Adrenal gland (tissue), 9 donors: ENCODE measurements at regions not wholly inside any gene's neighbourhood (a gene's known extent, or its start where the extent isn't known, plus 50 kb on each side); places are given as distances from the start of the nearest gene placed in this dataset.

ENCODE experiments used
- DNase-seq, 7 donors: peaks; one replicate each; pipeline ENCODE4 v3.0.0-alpha.2; 2019 to 2020
- H3K27ac ChIP-seq, 5 donors: fragments of 200-600 bp; sonication (generic) in 4 of 5; 1 replicate in 3 of 5; 2 replicates in 2 of 5; pipeline versions ENCODE4 v1.5.1 to v1.8.0; 2016 to 2020; ENCODE audit warnings: mild to moderate bottlenecking in 1 of 5
- H3K27me3 ChIP-seq: fragments of 200-600 bp; 2 replicates; pipeline ENCODE4 v1.8.0; 2021
- H3K36me3 ChIP-seq, 2 donors: fragments of 200-600 bp; replicated peaks in 1 of 2; 1 replicate in 1 of 2; 2 replicates in 1 of 2; pipeline versions ENCODE4 v1.5.1 to v1.8.0; 2018 to 2022
- H3K4me1 ChIP-seq, 2 donors: fragments of 200-600 bp; replicated peaks in 1 of 2; 1 replicate in 1 of 2; 2 replicates in 1 of 2; pipeline versions ENCODE4 v1.5.1 to v1.8.0; 2018 to 2021
- H3K4me3 ChIP-seq, 4 donors: fragments of 200-600 bp; sonication (generic) in 3 of 4; one replicate each; pipeline ENCODE4 v1.5.1; 2016 to 2018
- H3K9me3 ChIP-seq, 3 donors: fragments of 200-600 bp; sonication (generic) in 1 of 3; replicated peaks in 1 of 3; 1 replicate in 2 of 3; 2 replicates in 1 of 3; pipeline versions ENCODE4 v1.5.1 to v1.8.0; 2016 to 2021
- POLR2A ChIP-seq, 2 donors: fragments of 450-650 bp; IDR thresholded peaks; one replicate each; pipeline ENCODE4 v1.6.1; 2017; ENCODE audit warnings: antibody characterized with exemption in 2 of 2, mild to moderate bottlenecking in 2 of 2, moderate library complexity in 1 of 2
- WGBS, 4 donors: extraction: QIAGEN DNeasy Blood & Tissue Kit in 2 of 4; methylation state at CpG; one replicate each; pipeline versions ENCODE4 v1.1.5 to v1.1.7; 2013 to 2017; 5-methylcytosine and 5-hydroxymethylcytosine counted together
- intact Hi-C, 2 donors: fragments of 100-400 bp; cut with DNase I; formaldehyde crosslinking; loops; one replicate each; pipeline versions ENCODE4 v1.14.1 to v1.15.0; 2022 to 2023
- TF ChIP-seq, protein P1 (sequence below), 6 experiments: fragments of 450-650 bp in 4 of 6; fragments of 200-600 bp in 2 of 6; sonication (generic) in 1 of 6; IDR thresholded peaks; 1 replicate in 5 of 6; 2 replicates in 1 of 6; pipeline versions ENCODE4 v1.5.1 to v1.8.0; 2016 to 2021; ENCODE audit warnings: antibody characterized with exemption in 6 of 6, mild to moderate bottlenecking in 2 of 6, moderate library complexity in 1 of 6
- donor health status: healthy with polysubstance abuse.
- donor health status: Bipolar disorder and iron deficiency.
- donor health status: DM: yes; HTN: yes; CAD: no.
- donor health status: DM: no; HTN: no; CAD: no.
- donor health status: DM: no; HTN: no; CAD: no.

DNA sequence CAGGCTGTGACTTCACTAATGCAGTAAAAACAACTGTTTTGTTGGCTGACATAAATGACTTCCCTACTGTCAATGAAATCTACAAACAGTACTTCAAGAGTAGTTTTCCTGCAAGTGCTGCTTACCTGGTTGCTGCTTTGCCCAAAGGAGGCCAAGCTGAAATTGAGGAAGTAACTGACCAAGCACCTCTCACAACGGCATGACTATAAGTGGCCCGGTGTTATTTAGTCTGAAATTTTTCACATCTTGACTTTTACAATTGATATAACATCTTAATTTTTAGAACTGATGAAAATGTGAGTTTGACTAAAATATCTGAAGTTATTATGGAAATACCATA lies 274.9 kb upstream of the NR5A2 start:
- Histone ChIP-seq H3K27me3 (no peaks in the 10 kb centered on the region), H3K9me3 (no peaks in the 10 kb centered on the region), H3K4me3 (no peak overlapping the region), H3K36me3 (no peaks in the 10 kb centered on the region), H3K27ac (no peak overlapping the region), H3K4me1 (no peaks in the 10 kb centered on the region)
- TF ChIP-seq, protein P1, sequence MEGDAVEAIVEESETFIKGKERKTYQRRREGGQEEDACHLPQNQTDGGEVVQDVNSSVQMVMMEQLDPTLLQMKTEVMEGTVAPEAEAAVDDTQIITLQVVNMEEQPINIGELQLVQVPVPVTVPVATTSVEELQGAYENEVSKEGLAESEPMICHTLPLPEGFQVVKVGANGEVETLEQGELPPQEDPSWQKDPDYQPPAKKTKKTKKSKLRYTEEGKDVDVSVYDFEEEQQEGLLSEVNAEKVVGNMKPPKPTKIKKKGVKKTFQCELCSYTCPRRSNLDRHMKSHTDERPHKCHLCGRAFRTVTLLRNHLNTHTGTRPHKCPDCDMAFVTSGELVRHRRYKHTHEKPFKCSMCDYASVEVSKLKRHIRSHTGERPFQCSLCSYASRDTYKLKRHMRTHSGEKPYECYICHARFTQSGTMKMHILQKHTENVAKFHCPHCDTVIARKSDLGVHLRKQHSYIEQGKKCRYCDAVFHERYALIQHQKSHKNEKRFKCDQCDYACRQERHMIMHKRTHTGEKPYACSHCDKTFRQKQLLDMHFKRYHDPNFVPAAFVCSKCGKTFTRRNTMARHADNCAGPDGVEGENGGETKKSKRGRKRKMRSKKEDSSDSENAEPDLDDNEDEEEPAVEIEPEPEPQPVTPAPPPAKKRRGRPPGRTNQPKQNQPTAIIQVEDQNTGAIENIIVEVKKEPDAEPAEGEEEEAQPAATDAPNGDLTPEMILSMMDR (IDR thresholded peaks at IDR 0.05): no peak
- no peak for TF ChIP-seq POLR2A (IDR thresholded peaks at IDR 0.05)
- intact Hi-C loops: no loop called here
- 74 to 89% (median 86%) methylated on average over 2 of the region's 2 CpGs for WGBS, 4 donors
- DNase-seq: no peak

DNA sequence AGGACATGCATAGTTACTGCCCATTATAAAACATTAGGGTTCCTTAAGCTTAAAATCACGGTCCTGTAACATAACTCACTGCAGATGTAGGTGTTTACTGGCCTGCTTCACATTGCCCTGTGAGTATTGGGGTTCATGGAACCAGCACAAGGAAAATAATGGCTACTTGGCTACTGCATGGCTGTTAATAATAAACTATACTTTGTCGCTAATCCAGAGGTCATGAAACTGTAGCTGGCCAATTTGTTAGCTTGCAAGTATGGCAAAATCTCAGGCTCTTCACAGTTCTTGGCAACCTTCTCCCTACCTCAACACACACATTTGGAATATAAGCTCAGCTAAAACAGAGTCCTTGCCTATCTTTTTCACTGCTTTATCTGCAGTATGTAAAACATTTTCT lies 274.0 kb upstream of the NR5A2 start:
- Histone ChIP-seq H3K4me3 (no peak overlapping the region), H3K27ac (no peak overlapping the region), H3K9me3 (no peaks in the 10 kb centered on the region), H3K4me1 (no peaks in the 10 kb centered on the region), H3K36me3 (no peaks in the 10 kb centered on the region), H3K27me3 (no peaks in the 10 kb centered on the region)
- intact Hi-C loops: no loop called here
- WGBS, 4 donors: 66 to 96% (median 80%) methylated on average over 2 of the region's 2 CpGs
- TF ChIP-seq POLR2A (IDR thresholded peaks at IDR 0.05): no peak
- TF ChIP-seq, protein P1 (IDR thresholded peaks at IDR 0.05): no peak
- DNase-seq: no peak

DNA sequence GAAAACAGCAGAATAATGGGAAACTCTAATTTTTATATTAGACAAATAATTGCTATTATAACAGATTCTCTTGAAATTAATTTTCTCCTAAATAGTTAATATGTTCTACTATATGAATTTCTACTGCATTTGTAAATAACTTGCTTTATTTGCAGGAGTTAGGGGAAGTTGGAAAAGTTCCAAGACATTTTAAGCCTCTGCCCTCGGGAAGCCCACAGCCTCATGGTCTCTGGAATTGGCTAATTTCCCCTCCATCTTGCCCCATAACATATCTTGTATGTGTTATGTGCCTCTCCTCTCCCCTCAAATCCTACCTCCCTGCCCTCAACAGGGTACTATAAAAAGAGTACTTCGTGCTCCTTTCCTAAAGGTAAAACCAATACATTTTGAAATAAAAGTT lies 271.4 kb upstream of the NR5A2 start:
- Histone ChIP-seq H3K36me3 (no peaks in the 10 kb centered on the region), H3K27ac (no peak overlapping the region), H3K4me3 (no peak overlapping the region), H3K9me3 (no peaks in the 10 kb centered on the region), H3K27me3 (no peaks in the 10 kb centered on the region), H3K4me1 (no peaks in the 10 kb centered on the region)
- TF ChIP-seq, protein P1 (IDR thresholded peaks at IDR 0.05): no peak
- no peak for TF ChIP-seq POLR2A (IDR thresholded peaks at IDR 0.05)
- 34 to 44% (median 36%) methylated on average over 2 of the region's 2 CpGs for WGBS, 4 donors
- intact Hi-C loops: no loop called here
- DNase-seq: peak in 1 of 7 donors; percentile 13

DNA sequence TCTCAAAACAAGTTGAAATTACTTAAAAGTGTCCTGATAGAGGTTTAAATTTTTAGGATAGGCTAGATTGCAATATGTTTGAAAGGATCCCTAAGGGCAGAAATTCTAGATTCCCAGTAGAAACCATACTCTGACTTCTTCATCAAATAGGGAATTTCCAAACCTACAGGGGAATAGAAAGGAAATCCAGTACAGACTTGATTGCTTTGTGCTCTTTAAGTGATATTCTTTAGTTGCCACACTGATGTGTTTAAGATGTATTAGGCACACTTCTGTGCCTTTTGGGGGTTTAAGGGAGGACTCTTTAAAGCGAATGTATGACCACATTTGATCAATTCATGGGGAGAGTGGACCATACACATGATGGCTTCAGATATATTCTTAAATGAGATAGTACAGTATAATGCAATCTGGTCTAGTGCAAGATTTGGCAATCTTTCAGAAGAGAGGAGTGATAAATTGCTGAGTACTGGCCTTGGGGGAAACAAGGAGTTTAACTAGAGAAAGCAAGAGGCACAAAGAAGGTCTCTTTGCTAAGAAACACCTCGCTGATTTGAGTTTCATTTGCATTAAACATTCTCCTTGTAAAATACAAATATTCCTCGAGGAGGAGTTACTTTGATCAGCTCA lies 268.8 kb upstream of the NR5A2 start:
- Histone ChIP-seq H3K27me3 (no peaks in the 10 kb centered on the region), H3K4me1 (no peaks in the 10 kb centered on the region), H3K36me3 (no peaks in the 10 kb centered on the region), H3K27ac (no peak overlapping the region), H3K9me3 (no peaks in the 10 kb centered on the region), H3K4me3 (no peak overlapping the region)
- intact Hi-C loops: no loop called here
- WGBS, 4 donors: 47 to 64% (median 50%) methylated on average over 3 of the region's 3 CpGs
- TF ChIP-seq POLR2A (IDR thresholded peaks at IDR 0.05): no peak
- TF ChIP-seq, protein P1 (IDR thresholded peaks at IDR 0.05): no peak
- no peak for DNase-seq
